Mesendoderm (in vitro differentiated cells): ENCODE measurements at regions not wholly inside any gene's neighbourhood (a gene's known extent, or its start where the extent isn't known, plus 50 kb on each side); places are given as distances from the start of the nearest gene placed in this dataset.

Source experiments
- DNase-seq: peaks from one replicate; pipeline ENCODE4 v3.0.0; 2013
- H2AK5ac ChIP-seq: 2 replicates; pipeline ENCODE4 v1.6.1; 2013; ENCODE audit warnings: low read length, inconsistent platforms
- H2BK120ac ChIP-seq: 2 replicates; pipeline ENCODE4 v1.6.1; 2013; ENCODE audit warnings: low read depth, mild to moderate bottlenecking, low read length, moderate library complexity, mixed read lengths
- H2BK15ac ChIP-seq: replicated peaks from 2 replicates; pipeline ENCODE4 v1.6.1; 2013; ENCODE audit warnings: low read depth, mild to moderate bottlenecking, moderate library complexity
- H2BK5ac ChIP-seq: 2 replicates; pipeline ENCODE4 v1.6.1; 2013; ENCODE audit warnings: low read length, inconsistent platforms
- H3K18ac ChIP-seq: 2 replicates; pipeline ENCODE4 v1.6.1; 2013; ENCODE audit warnings: mild to moderate bottlenecking, low read length, mixed read lengths
- H3K23ac ChIP-seq: one replicate; pipeline ENCODE4 v1.6.1; 2013; ENCODE audit warnings: low read length
- H3K27ac ChIP-seq: 2 replicates; pipeline ENCODE4 v1.5.1; 2013; ENCODE audit warnings: low read depth, mild to moderate bottlenecking, inconsistent platforms, low read length, moderate library complexity
- H3K27me3 ChIP-seq: 2 replicates; pipeline ENCODE4 v1.6.1; 2013; ENCODE audit warnings: low read length, control low read depth, mild to moderate bottlenecking, inconsistent platforms; ENCODE audit not compliant: insufficient read depth, poor library complexity
- H3K36me3 ChIP-seq: 2 replicates; pipeline ENCODE4 v1.6.1; 2013; ENCODE audit warnings: low read length, inconsistent platforms; ENCODE audit not compliant: control insufficient read depth, insufficient read depth
- H3K4ac ChIP-seq: one replicate; pipeline ENCODE4 v1.6.1; 2013; ENCODE audit warnings: low read depth, mild to moderate bottlenecking, low read length, moderate library complexity
- H3K4me1 ChIP-seq: 2 replicates; pipeline ENCODE4 v1.6.1; 2013; ENCODE audit warnings: low read depth, low read length, inconsistent platforms; ENCODE audit not compliant: control insufficient read depth
- H3K4me2 ChIP-seq: 2 replicates; pipeline ENCODE4 v1.6.1; 2013; ENCODE audit warnings: low read length
- H3K4me3 ChIP-seq: 2 replicates; pipeline ENCODE4 v1.5.1; 2013; ENCODE audit warnings: mild to moderate bottlenecking, low read length
- H3K56ac ChIP-seq: one replicate; pipeline ENCODE4 v1.6.1; 2013; ENCODE audit warnings: low read length
- H3K79me1 ChIP-seq: 2 replicates; pipeline ENCODE4 v1.6.1; 2013; ENCODE audit warnings: low read length, inconsistent platforms
- H3K79me2 ChIP-seq: 2 replicates; pipeline ENCODE4 v1.6.1; 2013; ENCODE audit warnings: mild to moderate bottlenecking, low read length; ENCODE audit not compliant: control insufficient read depth, insufficient read depth
- H3K9ac ChIP-seq: 2 replicates; pipeline ENCODE4 v1.6.1; 2013; ENCODE audit warnings: low read length, inconsistent platforms
- H4K5ac ChIP-seq: one replicate; pipeline ENCODE4 v1.6.1; 2013; ENCODE audit warnings: low read length
- H4K8ac ChIP-seq: one replicate; pipeline ENCODE4 v1.6.1; 2013; ENCODE audit warnings: low read depth, mild to moderate bottlenecking, control low read depth, low read length, moderate library complexity
- WGBS: extraction: QIAGEN DNeasy Blood & Tissue Kit; methylation state at CpG from one replicate; pipeline ENCODE4 v1.1.7; 2013; ENCODE audit warnings: low lambda C conversion rate, missing lambda C conversion rate; ENCODE audit not compliant: insufficient coverage; ENCODE audit errors: extremely low coverage; 5-methylcytosine and 5-hydroxymethylcytosine counted together

DNA sequence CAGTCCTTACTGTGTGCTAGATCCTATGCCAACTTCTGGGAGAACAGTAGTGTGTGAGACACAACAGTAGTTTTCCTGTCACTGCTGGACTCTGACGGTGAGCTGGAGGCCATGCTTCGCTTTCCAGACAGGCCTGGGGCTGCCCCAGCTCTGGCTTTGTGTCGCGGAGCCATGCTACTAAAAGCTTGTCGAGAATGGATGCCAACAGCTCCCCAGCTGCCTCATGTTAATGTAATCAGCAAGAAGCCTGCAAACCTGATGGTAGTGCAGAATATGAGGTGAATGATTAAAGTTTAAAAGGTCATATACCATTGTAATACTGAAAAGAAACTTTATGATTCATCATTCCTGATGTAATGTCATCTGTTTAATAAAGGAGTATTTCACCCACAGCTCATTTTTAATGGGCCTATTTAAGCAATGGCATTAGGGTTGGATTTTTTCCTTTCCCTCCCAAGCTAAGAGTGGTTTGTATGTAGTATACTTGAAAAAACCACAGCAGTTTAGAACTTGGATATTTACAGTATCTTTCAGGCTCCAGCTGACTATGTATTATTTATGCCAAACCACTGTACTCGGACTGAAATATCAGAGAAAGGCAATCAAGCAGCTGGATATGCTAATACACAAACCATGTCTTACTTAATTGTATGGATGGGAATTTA, 343.0 kb downstream of the NUF2 start:
- Histone ChIP-seq H2BK15ac (no peak overlapping the region), H3K27ac (no peak overlapping the region), H3K9ac (no peak overlapping the region), H2AK5ac (no peak overlapping the region), H3K4ac (no peak overlapping the region), H3K4me1 (no peaks in the 10 kb centered on the region), H2BK120ac (no peak overlapping the region), H3K4me2 (no peak overlapping the region), H3K4me3 (no peak overlapping the region), H3K79me1 (no peaks in the 10 kb centered on the region), H3K56ac (no peak overlapping the region), H4K5ac (no peak overlapping the region), H3K23ac (no peak overlapping the region), H3K36me3 (no peaks in the 10 kb centered on the region), H3K18ac (no peak overlapping the region), H2BK5ac (no peak overlapping the region), H4K8ac (no peak overlapping the region), H3K79me2 (no peaks in the 10 kb centered on the region), H3K27me3 (no peaks in the 10 kb centered on the region)
- WGBS: no CpG with 5 or more reads among the region's 6 CpGs
- no peak for DNase-seq

GRCh38 chr1:163668472-163668871, 346.7 kb downstream of the NUF2 start:
- Histone ChIP-seq H3K79me2 (no peaks in the 10 kb centered on the region), H3K56ac (no peak overlapping the region), H2BK120ac (no peak overlapping the region), H2BK5ac (no peak overlapping the region), H4K5ac (no peak overlapping the region), H3K27me3 (no peaks in the 10 kb centered on the region), H3K4me2 (no peak overlapping the region), H3K79me1 (no peaks in the 10 kb centered on the region), H3K9ac (no peak overlapping the region), H2BK15ac (peak overlapping the region; percentile 25), H2AK5ac (no peak overlapping the region), H3K4me1 (peaks cover 20% of the 10 kb centered on the region), H3K18ac (peak overlapping the region; percentile 70), H3K36me3 (no peaks in the 10 kb centered on the region), H4K8ac (no peak overlapping the region), H3K4ac (no peak overlapping the region), H3K23ac (no peak overlapping the region), H3K4me3 (no peak overlapping the region), H3K27ac (no peak overlapping the region)
- DNase-seq: no peak
- no CpG with 5 or more reads among the region's 2 CpGs for WGBS

GRCh38 chr1:163670989-163671757, 349.4 kb downstream of the NUF2 start:
- Histone ChIP-seq H4K5ac (peak overlapping the region; percentile 1), H3K56ac (peak overlapping the region; percentile 53), H3K18ac (peak overlapping the region; percentile 78), H3K79me2 (no peaks in the 10 kb centered on the region), H3K79me1 (no peaks in the 10 kb centered on the region), H2BK5ac (peak overlapping the region; percentile 100), H3K4me3 (no peak overlapping the region), H3K27me3 (no peaks in the 10 kb centered on the region), H2AK5ac (peak overlapping the region; percentile 80), H3K9ac (peak overlapping the region; percentile 59), H2BK15ac (no peak overlapping the region), H3K4me2 (no peak overlapping the region), H2BK120ac (peak overlapping the region; percentile 54), H3K23ac (no peak overlapping the region), H3K4me1 (peaks cover 20% of the 10 kb centered on the region), H3K36me3 (no peaks in the 10 kb centered on the region), H3K27ac (peak overlapping the region; percentile 89), H3K4ac (peak overlapping the region; percentile 88), H4K8ac (no peak overlapping the region)
- DNase-seq: peak; percentile 87
- WGBS: no CpG with 5 or more reads among the region's 4 CpGs

DNA sequence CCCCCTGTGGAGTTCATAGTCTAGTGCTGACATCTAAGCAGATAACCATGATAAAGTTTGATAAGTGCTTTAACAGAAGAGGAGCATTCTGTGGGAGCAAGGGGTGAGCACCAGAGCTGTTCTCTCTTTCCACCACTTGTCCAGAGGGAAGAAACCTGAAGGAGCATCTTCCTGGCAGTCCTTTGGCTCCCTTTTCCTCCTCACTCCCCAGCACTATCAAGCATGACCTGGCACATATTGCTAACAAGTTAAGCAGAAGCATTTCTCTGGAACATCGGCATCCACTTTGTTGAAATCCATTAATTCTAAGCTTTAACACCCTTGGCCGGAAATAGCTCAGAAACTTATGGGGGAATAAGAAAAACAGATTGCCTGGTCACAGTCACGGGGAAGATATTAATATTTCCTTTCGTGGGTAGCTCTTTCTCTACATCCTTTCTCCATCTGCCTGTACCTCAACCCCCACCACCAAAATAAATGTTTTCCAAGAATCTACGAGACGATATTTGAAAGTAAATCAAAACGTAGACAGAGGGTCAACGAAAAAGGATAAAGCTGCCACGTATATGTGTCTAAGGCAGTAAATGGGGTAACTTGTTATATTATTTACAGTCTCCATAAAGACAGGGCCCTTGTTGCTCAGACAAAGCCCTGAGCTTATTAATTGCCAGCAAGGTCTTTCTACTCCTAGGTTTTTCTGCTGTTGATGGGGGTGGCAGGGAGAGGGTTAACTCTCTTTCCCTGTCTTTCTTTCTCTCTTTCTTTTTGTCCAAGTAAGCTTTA, 351.4 kb downstream of the NUF2 start:
- no peak overlapping the region for H2BK15ac ChIP-seq
- H3K79me1 ChIP-seq: no peaks in the 10 kb centered on the region
- peak overlapping the region; percentile 68 for H2AK5ac ChIP-seq
- H4K8ac ChIP-seq: peak overlapping the region; percentile 86
- peak overlapping the region; percentile 68 for H3K56ac ChIP-seq
- peaks cover 20% of the 10 kb centered on the region for H3K4me1 ChIP-seq
- peak overlapping the region; percentile 36 for H2BK5ac ChIP-seq
- peak overlapping the region; percentile 3 for H2BK120ac ChIP-seq
- no peaks in the 10 kb centered on the region for H3K79me2 ChIP-seq
- no CpG with 5 or more reads among the region's 9 CpGs for WGBS
- peak overlapping the region; percentile 1 for H3K9ac ChIP-seq
- no peak overlapping the region for H3K23ac ChIP-seq
- no peak overlapping the region for H3K4me2 ChIP-seq
- DNase-seq: no peak
- H3K18ac ChIP-seq: peak overlapping the region; percentile 54
- no peak overlapping the region for H3K4me3 ChIP-seq
- peak overlapping the region; percentile 78 for H3K27ac ChIP-seq
- peak overlapping the region; percentile 27 for H4K5ac ChIP-seq
- H3K4ac ChIP-seq: peak overlapping the region; percentile 83
- no peaks in the 10 kb centered on the region for H3K27me3 ChIP-seq
- H3K36me3 ChIP-seq: no peaks in the 10 kb centered on the region

- Histone ChIP-seq H3K79me2 (no peaks in the 10 kb centered on the region), H4K5ac (no peak overlapping the region), H3K36me3 (no peaks in the 10 kb centered on the region), H2BK120ac (peak overlapping the region; percentile 3), H3K4me1 (peaks cover 20% of the 10 kb centered on the region), H2BK5ac (peak overlapping the region; percentile 36), H3K4me3 (no peak overlapping the region), H3K4ac (peak overlapping the region; percentile 83), H2BK15ac (no peak overlapping the region), H3K56ac (peak overlapping the region; percentile 68), H3K4me2 (no peak overlapping the region), H2AK5ac (peak overlapping the region; percentile 68), H3K23ac (no peak overlapping the region), H3K79me1 (no peaks in the 10 kb centered on the region), H4K8ac (no peak overlapping the region), H3K27ac (no peak overlapping the region), H3K9ac (no peak overlapping the region), H3K18ac (peak overlapping the region; percentile 90), H3K27me3 (no peaks in the 10 kb centered on the region)
- no peak for DNase-seq
- WGBS: no CpG with 5 or more reads among the region's 8 CpGs
Observed at GRCh38 chr1:163673759-163674151, 352.0 kb downstream of the NUF2 start.
